ENCODE measurements at regions not wholly inside any gene's neighbourhood (a gene's known extent, or its start where the extent isn't known, plus 50 kb on each side); places are given as distances from the start of the nearest gene placed in this dataset.

DNA sequence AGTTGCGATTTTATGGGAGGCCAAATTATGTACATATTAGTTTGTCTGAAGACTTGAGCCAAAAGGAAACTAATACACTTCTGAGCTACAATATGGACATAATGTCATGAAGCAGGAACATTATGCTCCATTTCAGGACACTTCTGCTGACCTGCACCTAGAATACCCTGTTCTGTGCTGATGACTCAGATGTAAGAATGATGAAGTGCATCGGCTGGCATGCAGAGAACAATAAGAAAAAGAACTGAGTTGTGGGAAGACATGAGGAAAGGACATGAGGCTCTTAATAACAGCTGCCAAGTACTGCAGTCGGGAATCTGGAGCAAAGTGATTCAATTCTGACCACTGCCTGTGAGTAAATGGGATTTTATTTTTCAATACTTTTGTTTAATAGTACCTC lies 192.9 kb upstream of the VSTM2A start:
- TF ChIP-seq POLR2A (IDR thresholded peaks at IDR 0.05; ENCODE audit: low read depth, low read length) (no peak), MYC (IDR thresholded peaks at IDR 0.05; ENCODE audit: low read depth, low read length) (no peak), POLR2AphosphoS5 (IDR thresholded peaks at IDR 0.05; ENCODE audit: insufficient read depth, low read depth, low read length) (no peak), EZH2 (IDR thresholded peaks at IDR 0.05; ENCODE audit: borderline replicate concordance, low read depth, low read length, severe bottlenecking) (no peak), JUN (IDR thresholded peaks at IDR 0.05; ENCODE audit: borderline replicate concordance, insufficient read depth, insufficient read length, low read depth) (no peak)
- TF ChIP-seq, protein P1, sequence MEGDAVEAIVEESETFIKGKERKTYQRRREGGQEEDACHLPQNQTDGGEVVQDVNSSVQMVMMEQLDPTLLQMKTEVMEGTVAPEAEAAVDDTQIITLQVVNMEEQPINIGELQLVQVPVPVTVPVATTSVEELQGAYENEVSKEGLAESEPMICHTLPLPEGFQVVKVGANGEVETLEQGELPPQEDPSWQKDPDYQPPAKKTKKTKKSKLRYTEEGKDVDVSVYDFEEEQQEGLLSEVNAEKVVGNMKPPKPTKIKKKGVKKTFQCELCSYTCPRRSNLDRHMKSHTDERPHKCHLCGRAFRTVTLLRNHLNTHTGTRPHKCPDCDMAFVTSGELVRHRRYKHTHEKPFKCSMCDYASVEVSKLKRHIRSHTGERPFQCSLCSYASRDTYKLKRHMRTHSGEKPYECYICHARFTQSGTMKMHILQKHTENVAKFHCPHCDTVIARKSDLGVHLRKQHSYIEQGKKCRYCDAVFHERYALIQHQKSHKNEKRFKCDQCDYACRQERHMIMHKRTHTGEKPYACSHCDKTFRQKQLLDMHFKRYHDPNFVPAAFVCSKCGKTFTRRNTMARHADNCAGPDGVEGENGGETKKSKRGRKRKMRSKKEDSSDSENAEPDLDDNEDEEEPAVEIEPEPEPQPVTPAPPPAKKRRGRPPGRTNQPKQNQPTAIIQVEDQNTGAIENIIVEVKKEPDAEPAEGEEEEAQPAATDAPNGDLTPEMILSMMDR (IDR thresholded peaks at IDR 0.05; ENCODE audit: extremely low read depth in 1 of 2, insufficient read depth in 1 of 2, low read depth in 1 of 2, low read length in 2 of 2): no peak
- TF ChIP-seq, protein P2, sequence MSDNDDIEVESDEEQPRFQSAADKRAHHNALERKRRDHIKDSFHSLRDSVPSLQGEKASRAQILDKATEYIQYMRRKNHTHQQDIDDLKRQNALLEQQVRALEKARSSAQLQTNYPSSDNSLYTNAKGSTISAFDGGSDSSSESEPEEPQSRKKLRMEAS (IDR thresholded peaks at IDR 0.05; ENCODE audit: insufficient read depth, insufficient read length): no peak

Measured in endothelial cell of umbilical vein (primary cell).